K562 (cell line): ENCODE measurements at regions not wholly inside any gene's neighbourhood (a gene's known extent, or its start where the extent isn't known, plus 50 kb on each side); places are given as distances from the start of the nearest gene placed in this dataset.

Source experiments
- ATAC-seq: fragments of 200-7000 bp; cut with Tn5 transposase; 3 replicates; pipeline ENCODE4 v1.9.1; 2020; ENCODE audit warnings: moderate library complexity
- BruUV-seq: library from RNA; stranded (reverse); fragments of 400-500 nt; replicated peaks from 2 replicates; lab custom pipeline; 2021; lab: Mats Ljungman, UMichigan
- CTCF ChIA-PET: fragments of 300-600 bp; formaldehyde crosslinking; extraction: SDS; loops from one replicate; lab custom pipeline; 2021; ENCODE audit warnings: low intra/inter-chr PET ratio; lab: Yijun Ruan, JAX
- POLR2A ChIA-PET: fragments of 300-600, 350-650 bp; sonication (Branson Sonifier 250); formaldehyde crosslinking; extraction: SDS; loops from one replicate; lab custom pipeline; 2021; ENCODE audit warnings: antibody characterized with exemption, inconsistent platforms; lab: Yijun Ruan, JAX
- DNase-seq, 4 experiments: peaks; one replicate each; pipeline versions ENCODE4 v3.0.0 to v3.0.0-alpha.2; 2011 to 2018; ENCODE audit warnings: low spot score in 3 of 4, mixed read lengths in 3 of 4; ENCODE audit errors: extremely low read depth in 1 of 4
- FAIRE-seq: peaks from 2 replicates; lab custom pipeline; 2011; peaks lifted over from hg19 to GRCh38; lab: Jason Lieb, UNC
- H2AFZ ChIP-seq: 2 replicates; pipeline ENCODE4 v1.6.0; 2011; ENCODE audit warnings: low read depth, low read length, control low read depth, inconsistent platforms
- H3K27ac ChIP-seq: fragments of 200-600 bp; 3 replicates; pipeline ENCODE4 v1.8.0; 2011; ENCODE audit warnings: low read depth, mild to moderate bottlenecking, control low read depth, inconsistent platforms, low read length, moderate library complexity, mixed read lengths; ENCODE audit errors: extremely low read depth
- H3K27me3 ChIP-seq, 2 experiments: fragments of 300-600 bp in 1 of 2; 2 replicates in 1 of 2; 3 replicates in 1 of 2; pipeline versions ENCODE4 v1.6.0 to v1.8.0; 2011; ENCODE audit warnings: inconsistent platforms in 2 of 2, low read length in 2 of 2, mild to moderate bottlenecking in 1 of 2, mixed read lengths in 1 of 2, moderate library complexity in 1 of 2; ENCODE audit not compliant: control insufficient read depth in 2 of 2, insufficient read depth in 2 of 2
- H3K36me3 ChIP-seq: fragments of 300-600 bp; 3 replicates; pipeline ENCODE4 v1.8.0; 2011; ENCODE audit warnings: mild to moderate bottlenecking, low read length, inconsistent platforms; ENCODE audit not compliant: control insufficient read depth, insufficient read depth
- H3K4me1 ChIP-seq, 2 experiments: fragments of 200-600 bp in 1 of 2; replicated peaks in 1 of 2; 2 replicates in 1 of 2; 3 replicates in 1 of 2; pipeline versions ENCODE4 v1.5.1 to v1.8.0; 2011; ENCODE audit warnings: inconsistent platforms in 2 of 2, low read length in 2 of 2, mild to moderate bottlenecking in 1 of 2, mixed read lengths in 1 of 2, moderate library complexity in 1 of 2; ENCODE audit not compliant: control insufficient read depth in 2 of 2, insufficient read depth in 2 of 2
- H3K4me2 ChIP-seq: 2 replicates; pipeline ENCODE4 v1.6.1; 2011; ENCODE audit warnings: low read length, control low read depth, inconsistent platforms, mixed read lengths; ENCODE audit not compliant: insufficient read depth
- H3K4me3 ChIP-seq: fragments of 200-600 bp; sonication (generic), shearing (Covaris generic); 2 replicates; pipeline ENCODE4 v1.5.1; 2016; ENCODE audit warnings: control low read depth, inconsistent platforms
- H3K79me2 ChIP-seq: fragments of 200-600 bp; 3 replicates; pipeline ENCODE4 v1.8.0; 2011; ENCODE audit warnings: low read length, inconsistent platforms; ENCODE audit not compliant: control insufficient read depth, insufficient read depth
- H3K9ac ChIP-seq, 2 experiments: 2 replicates each; pipeline versions ENCODE4 v1.6.0 to v1.6.1; 2011; ENCODE audit warnings: low read depth in 2 of 2, low read length in 2 of 2, control low read depth in 1 of 2, inconsistent platforms in 1 of 2, mild to moderate bottlenecking in 1 of 2, mixed read lengths in 1 of 2; ENCODE audit not compliant: insufficient read depth in 1 of 2
- H3K9me1 ChIP-seq: one replicate; pipeline ENCODE4 v1.6.0; 2011; ENCODE audit warnings: inconsistent platforms, mild to moderate bottlenecking, low read length, moderate library complexity; ENCODE audit not compliant: control insufficient read depth, insufficient read depth
- H3K9me3 ChIP-seq: replicated peaks from 2 replicates; pipeline ENCODE4 v1.5.1; 2011; ENCODE audit warnings: low read depth, low read length, inconsistent platforms; ENCODE audit not compliant: control insufficient read depth, insufficient read depth
- H4K20me1 ChIP-seq: replicated peaks from 2 replicates; pipeline ENCODE4 v1.6.1; 2011; ENCODE audit warnings: low read length, inconsistent platforms, mixed read lengths; ENCODE audit not compliant: control insufficient read depth, insufficient read depth
- GABPA ChIP-seq: fragments of 200-800 bp; sonication (Bioruptor generic); conservative IDR thresholded peaks from 2 replicates; pipeline ENCODE4 v1.6.1; 2016; ENCODE audit warnings: low read depth, missing genetic modification characterization, missing compliant biosample characterization
- HEY1 ChIP-seq: fragments of 250-450 bp; sonication (Bioruptor Pico); IDR thresholded peaks from 2 replicates; pipeline ENCODE4 v1.5.0; 2020; ENCODE audit warnings: mild to moderate bottlenecking, moderate library complexity, borderline replicate concordance
- HINFP ChIP-seq: fragments of 450-650 bp; conservative IDR thresholded peaks from 2 replicates; pipeline ENCODE4 v1.6.1; 2016; ENCODE audit warnings: missing genetic modification characterization, low read depth, mild to moderate bottlenecking, control low read depth, missing compliant biosample characterization
- HMG20B ChIP-seq: fragments of 250-450 bp; sonication (Bioruptor Pico); IDR thresholded peaks from 2 replicates; pipeline ENCODE4 v1.5.0; 2021; ENCODE audit warnings: mild to moderate bottlenecking
- HNRNPUL1 ChIP-seq: fragments of 200-400 bp; formaldehyde crosslinking; IDR thresholded peaks from 2 replicates; pipeline ENCODE4 v1.6.1; 2017; ENCODE audit warnings: low read length
- MCM2 ChIP-seq: fragments of 450-650 bp; IDR thresholded peaks from 2 replicates; pipeline ENCODE4 v1.6.1; 2017; ENCODE audit warnings: low read depth, mild to moderate bottlenecking
- NCOA2 ChIP-seq, 2 experiments: fragments of 450-650 bp; IDR thresholded peaks; 2 replicates each; pipeline ENCODE4 v1.6.1; 2018; ENCODE audit warnings: mild to moderate bottlenecking in 2 of 2, moderate library complexity in 1 of 2; ENCODE audit not compliant: partially characterized antibody in 2 of 2
- NCOA6 ChIP-seq: fragments of 450-650 bp; IDR thresholded peaks from 2 replicates; pipeline ENCODE4 v1.6.1; 2017; ENCODE audit warnings: mild to moderate bottlenecking
- NELFE ChIP-seq: IDR thresholded peaks from 2 replicates; pipeline ENCODE4 v1.6.1; 2011; ENCODE audit warnings: mild to moderate bottlenecking; ENCODE audit not compliant: insufficient read depth, insufficient read length
- PRMT5 ChIP-seq: sonication (generic); formaldehyde crosslinking; IDR thresholded peaks from 2 replicates; pipeline ENCODE4 v1.5.0; 2020; ENCODE audit warnings: missing genetic modification reagents
- SP1 ChIP-seq: sonication (generic); formaldehyde crosslinking; IDR thresholded peaks from 2 replicates; pipeline ENCODE4 v1.8.1; 2022; ENCODE audit warnings: mild to moderate bottlenecking, missing genetic modification reagents
- U2AF1 ChIP-seq: fragments of 200-400 bp; formaldehyde crosslinking; optimal IDR thresholded peaks from 2 replicates; pipeline ENCODE3; 2017; ENCODE audit warnings: mild to moderate bottlenecking, low read depth, low read length, moderate library complexity
- ZNF224 ChIP-seq: sonication (generic); formaldehyde crosslinking; IDR thresholded peaks from 2 replicates; pipeline ENCODE4 v1.8.0; 2022; ENCODE audit warnings: mild to moderate bottlenecking, missing genetic modification reagents
- WGBS: fragments of 100-300 bp; shearing (Covaris generic); methylation state at CpG from one replicate; pipeline ENCODE4 v1.1.6; 2016; ENCODE audit warnings: low coverage, mixed read lengths; ENCODE audit not compliant: insufficient coverage; ENCODE audit errors: missing lambda C conversion rate; 5-methylcytosine and 5-hydroxymethylcytosine counted together
- in situ Hi-C: fragments of 300-500 bp; cut with MboI; formaldehyde crosslinking; loops from 4 replicates; pipeline ENCODE4 v1.15.0; 2018; ENCODE audit warnings: inconsistent platforms, mixed read lengths
- intact Hi-C: fragments of 100-400 bp; cut with micrococcal nuclease; formaldehyde crosslinking; loops from 2 replicates; pipeline ENCODE4 v1.14.2; 2022

DNA sequence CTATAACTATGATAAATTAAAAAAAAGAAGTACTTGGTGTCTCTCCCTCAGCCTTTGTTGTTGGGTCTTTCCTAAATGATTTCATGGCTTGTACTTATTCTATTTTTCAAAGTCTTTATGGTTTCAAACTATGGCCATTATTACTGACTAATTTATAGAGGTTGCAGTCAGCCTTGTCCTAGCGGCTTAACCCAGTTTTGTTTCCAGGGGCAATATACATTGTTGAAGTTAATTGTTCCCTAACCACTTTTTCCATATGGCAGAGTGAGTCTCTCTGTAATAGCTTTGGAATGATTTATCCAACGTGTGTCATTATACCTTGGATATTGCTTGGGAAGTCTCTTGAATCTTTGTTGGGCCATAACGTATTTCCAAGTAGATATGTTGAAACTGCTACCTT is 408.8 kb downstream of the HRH4 start:
- DNase-seq (no peak), FAIRE-seq (no peak), ATAC-seq (no peak)
- in situ Hi-C loops, result no loop called here
- H3K27me3 ChIP-seq, result no peaks in the 10 kb centered on the region
- H3K4me3 ChIP-seq, result no peak overlapping the region
- BruUV-seq, result no TSS peak
- H3K9me3 ChIP-seq, result no peaks in the 10 kb centered on the region; the same call in 1 of the 2 replicates
- H2AFZ ChIP-seq, result no peak overlapping the region
- H3K9ac ChIP-seq, result no peak overlapping the region
- intact Hi-C loops, result no loop called here
- H3K4me2 ChIP-seq, result no peak overlapping the region
- no peaks in the 10 kb centered on the region for H3K9me1 ChIP-seq
- H4K20me1 ChIP-seq, result no peaks in the 10 kb centered on the region
- 0% methylated on average over 3 of the region's 3 CpGs for WGBS
- no peaks in the 10 kb centered on the region for H3K4me1 ChIP-seq
- no peaks in the 10 kb centered on the region for H3K36me3 ChIP-seq
- POLR2A ChIA-PET, result no interaction called here
- no peak for TF ChIP-seq SP1 (CRISPR knock-in tag)
- TF ChIP-seq HMG20B (CRISPR knock-in tag), result no peak
- TF ChIP-seq HINFP (tag), result no peak
- no peaks in the 10 kb centered on the region for H3K79me2 ChIP-seq
- CTCF ChIA-PET, result no interaction called here
- H3K27ac ChIP-seq, result no peak overlapping the region

DNA sequence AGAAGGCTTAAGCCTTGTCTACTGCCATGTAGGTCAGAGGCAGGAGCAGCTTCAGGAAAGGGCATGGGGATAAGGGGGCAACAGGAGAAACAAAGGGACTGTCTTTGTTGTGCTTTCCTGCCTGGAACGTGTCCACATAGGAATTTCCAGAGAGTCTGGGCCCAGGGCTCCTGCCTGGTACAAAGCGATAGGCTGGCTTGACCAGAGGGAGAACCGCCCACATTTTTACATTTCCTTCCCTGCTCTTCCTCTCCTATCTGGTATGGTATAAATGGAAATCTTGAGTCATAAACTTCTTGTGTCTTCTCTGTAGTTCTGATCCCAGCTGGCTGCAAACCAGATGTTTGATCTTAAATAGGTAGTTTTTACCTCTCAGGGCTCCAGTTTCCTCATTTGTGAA is 414.8 kb downstream of the HRH4 start:
- ChIA-PET CTCF (no interaction called here), POLR2A (interaction anchor here (1.2 kb wide), 1 partner anchor 11 kb away, joined by 3 read pairs; no protein-coding TSS in a partner anchor)
- intact Hi-C loops (loop anchor here (10.0 kb wide), 2 partner anchors 360 to 1020 kb away; no protein-coding TSS in a partner anchor), in situ Hi-C loops (no loop called here)
- no peak overlapping the region for H2AFZ ChIP-seq
- ATAC-seq (no peak), FAIRE-seq (no peak), DNase-seq (no peak)
- no peak overlapping the region for H3K4me2 ChIP-seq
- H3K27me3 ChIP-seq, result no peaks in the 10 kb centered on the region
- H3K4me1 ChIP-seq, result no peaks in the 10 kb centered on the region
- no peaks in the 10 kb centered on the region for H4K20me1 ChIP-seq
- no TSS peak for BruUV-seq
- no peak overlapping the region for H3K9ac ChIP-seq
- H3K79me2 ChIP-seq, result no peaks in the 10 kb centered on the region
- H3K9me1 ChIP-seq, result no peaks in the 10 kb centered on the region
- no peak overlapping the region for H3K4me3 ChIP-seq
- H3K27ac ChIP-seq, result no peak overlapping the region
- H3K9me3 ChIP-seq, result no peaks in the 10 kb centered on the region; the same call in 1 of the 2 replicates
- H3K36me3 ChIP-seq, result no peaks in the 10 kb centered on the region
- WGBS, result 0% methylated on average over 3 of the region's 3 CpGs
- TF ChIP-seq MCM2, result no peak
- no peak for TF ChIP-seq NCOA2 (IDR thresholded peaks at IDR 0.05; ENCODE audit: partially characterized antibody in 2 of 2)
- TF ChIP-seq GABPA (tag), result no peak
- no peak for TF ChIP-seq U2AF1
- TF ChIP-seq PRMT5 (CRISPR knock-in tag), result no peak
- TF ChIP-seq NCOA6, result no peak
- no peak for TF ChIP-seq NELFE
- no peak for TF ChIP-seq ZNF224 (CRISPR knock-in tag)
- no peak for TF ChIP-seq HNRNPUL1
- TF ChIP-seq HEY1 (CRISPR knock-in tag), result no peak
